ENCODE measurements at regions not wholly inside any gene's neighbourhood (a gene's known extent, or its start where the extent isn't known, plus 50 kb on each side); places are given as distances from the start of the nearest gene placed in this dataset.

GRCh38 chr6:16811277-16811979 is 50.2 kb upstream of the ATXN1 start:
- Mint-ChIP-seq H3K4me3 (no peak overlapping the region), H3K9me3 (peaks cover 35% of the 10 kb centered on the region), H3K27me3 (ENCODE audit: insufficient read depth) (peaks cover 7% of the 10 kb centered on the region), H3K27ac (no peak overlapping the region), H3K36me3 (ENCODE audit: low read depth) (peaks cover 4% of the 10 kb centered on the region), H3K4me1 (ENCODE audit: low read depth) (no peaks in the 10 kb centered on the region)
- intact Hi-C loops (cut with micrococcal nuclease), result no loop called here
- no peak for DNase-seq (ENCODE audit: low spot score)
